ENCODE measurements at regions not wholly inside any gene's neighbourhood (a gene's known extent, or its start where the extent isn't known, plus 50 kb on each side); places are given as distances from the start of the nearest gene placed in this dataset.
A peak's percentile ranks its signal among the peaks of the same experiment; 100 is the strongest.

- no peaks in the 10 kb centered on the region for H3K27me3 ChIP-seq
- H3K4me1 ChIP-seq, result peaks cover under 1% of the 10 kb centered on the region
- no peak for TF ChIP-seq POLR2A (IDR thresholded peaks at IDR 0.05)
- no peak for TF ChIP-seq POLR2AphosphoS5 (IDR thresholded peaks at IDR 0.05)
- TF ChIP-seq, protein P1, sequence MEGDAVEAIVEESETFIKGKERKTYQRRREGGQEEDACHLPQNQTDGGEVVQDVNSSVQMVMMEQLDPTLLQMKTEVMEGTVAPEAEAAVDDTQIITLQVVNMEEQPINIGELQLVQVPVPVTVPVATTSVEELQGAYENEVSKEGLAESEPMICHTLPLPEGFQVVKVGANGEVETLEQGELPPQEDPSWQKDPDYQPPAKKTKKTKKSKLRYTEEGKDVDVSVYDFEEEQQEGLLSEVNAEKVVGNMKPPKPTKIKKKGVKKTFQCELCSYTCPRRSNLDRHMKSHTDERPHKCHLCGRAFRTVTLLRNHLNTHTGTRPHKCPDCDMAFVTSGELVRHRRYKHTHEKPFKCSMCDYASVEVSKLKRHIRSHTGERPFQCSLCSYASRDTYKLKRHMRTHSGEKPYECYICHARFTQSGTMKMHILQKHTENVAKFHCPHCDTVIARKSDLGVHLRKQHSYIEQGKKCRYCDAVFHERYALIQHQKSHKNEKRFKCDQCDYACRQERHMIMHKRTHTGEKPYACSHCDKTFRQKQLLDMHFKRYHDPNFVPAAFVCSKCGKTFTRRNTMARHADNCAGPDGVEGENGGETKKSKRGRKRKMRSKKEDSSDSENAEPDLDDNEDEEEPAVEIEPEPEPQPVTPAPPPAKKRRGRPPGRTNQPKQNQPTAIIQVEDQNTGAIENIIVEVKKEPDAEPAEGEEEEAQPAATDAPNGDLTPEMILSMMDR (IDR thresholded peaks at IDR 0.05), result no peak
- TF ChIP-seq EP300 (IDR thresholded peaks at IDR 0.05), result no peak
- H3K4me3 ChIP-seq, result no peak overlapping the region
- no peaks in the 10 kb centered on the region for H3K36me3 ChIP-seq
- WGBS, result 49% methylated on average over 6 of the region's 6 CpGs
- H3K27ac ChIP-seq, result no peak overlapping the region
- no peak for DNase-seq (ENCODE audit: low spot score in 2 of 2)
- no peaks in the 10 kb centered on the region for H3K9me3 ChIP-seq
These were observed 523.5 kb upstream of the ZEB2 start for GRCh38 chr2:145043399-145043834.

- Histone ChIP-seq H3K4me1 (peaks cover 5% of the 10 kb centered on the region), H3K4me3 (no peak overlapping the region), H3K27ac (no peak overlapping the region), H3K27me3 (no peaks in the 10 kb centered on the region), H3K9me3 (no peaks in the 10 kb centered on the region), H3K36me3 (no peaks in the 10 kb centered on the region)
- TF ChIP-seq POLR2A (IDR thresholded peaks at IDR 0.05) (no peak), POLR2AphosphoS5 (IDR thresholded peaks at IDR 0.05) (no peak), EP300 (IDR thresholded peaks at IDR 0.05) (no peak)
- TF ChIP-seq, protein P1 (IDR thresholded peaks at IDR 0.05), result no peak
- no peak for DNase-seq (ENCODE audit: low spot score in 2 of 2)
These were observed 521.8 kb upstream of the ZEB2 start for GRCh38 chr2:145041706-145042105.

- H3K36me3 ChIP-seq, result no peaks in the 10 kb centered on the region
- H3K27me3 ChIP-seq, result no peaks in the 10 kb centered on the region
- DNase-seq (ENCODE audit: low spot score in 2 of 2), result no peak
- H3K4me3 ChIP-seq, result no peak overlapping the region
- peaks cover 5% of the 10 kb centered on the region for H3K4me1 ChIP-seq
- WGBS, result 47% methylated on average over 1 of the region's 1 CpG
- no peaks in the 10 kb centered on the region for H3K9me3 ChIP-seq
- TF ChIP-seq EP300 (IDR thresholded peaks at IDR 0.05), result no peak
- no peak for TF ChIP-seq POLR2AphosphoS5 (IDR thresholded peaks at IDR 0.05)
- TF ChIP-seq POLR2A (IDR thresholded peaks at IDR 0.05), result no peak
- TF ChIP-seq, protein P1 (IDR thresholded peaks at IDR 0.05), result no peak
- no peak overlapping the region for H3K27ac ChIP-seq
These were observed 520.5 kb upstream of the ZEB2 start for GRCh38 chr2:145040433-145040832.

DNA sequence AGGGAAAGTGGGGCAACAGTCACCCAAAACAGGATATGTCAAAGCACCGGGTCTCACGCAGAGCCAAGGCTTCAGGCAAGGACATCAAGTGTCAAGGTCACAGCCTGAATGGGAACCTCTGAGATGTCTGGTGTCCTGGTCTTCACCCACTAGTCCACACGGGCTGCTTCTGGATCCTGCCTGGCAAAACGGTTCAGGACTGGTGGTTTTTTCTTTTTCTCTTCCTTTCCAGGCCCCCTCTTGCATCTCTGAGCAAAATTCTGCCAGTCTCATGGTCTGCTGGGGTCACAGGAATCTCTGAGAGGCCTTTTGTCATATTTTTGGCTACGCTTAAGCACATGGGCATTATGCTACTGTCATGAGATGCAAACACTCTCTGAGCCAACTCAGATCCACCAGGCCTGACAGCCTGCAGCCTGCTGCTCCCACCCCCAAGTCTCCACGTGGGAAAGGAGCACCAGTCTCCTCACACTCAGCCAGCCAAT lies 518.2 kb upstream of the ZEB2 start:
- TF ChIP-seq EP300 (IDR thresholded peaks at IDR 0.05) (no peak), POLR2A (IDR thresholded peaks at IDR 0.05) (no peak), POLR2AphosphoS5 (IDR thresholded peaks at IDR 0.05) (no peak)
- TF ChIP-seq, protein P1 (IDR thresholded peaks at IDR 0.05), result no peak

GRCh38 chr2:145036421-145037011 lies 516.6 kb upstream of the ZEB2 start:
- no peaks in the 10 kb centered on the region for H3K27me3 ChIP-seq
- H3K9me3 ChIP-seq, result no peaks in the 10 kb centered on the region
- peaks cover 5% of the 10 kb centered on the region for H3K4me1 ChIP-seq
- TF ChIP-seq, protein P1 (IDR thresholded peaks at IDR 0.05), result no peak
- TF ChIP-seq EP300 (IDR thresholded peaks at IDR 0.05) (no peak), POLR2AphosphoS5 (IDR thresholded peaks at IDR 0.05) (no peak)
- no peak overlapping the region for H3K4me3 ChIP-seq
- peak overlapping the region; percentile 37 for H3K27ac ChIP-seq
- no peaks in the 10 kb centered on the region for H3K36me3 ChIP-seq
- 55% methylated on average over 6 of the region's 6 CpGs for WGBS
- DNase-seq (ENCODE audit: low spot score in 2 of 2), result no peak

More for the DNA sequence above, 518.2 kb upstream of the ZEB2 start:
- Histone ChIP-seq H3K27ac (peak overlapping the region; percentile 41), H3K4me3 (no peak overlapping the region), H3K36me3 (no peaks in the 10 kb centered on the region), H3K9me3 (no peaks in the 10 kb centered on the region), H3K27me3 (no peaks in the 10 kb centered on the region), H3K4me1 (peaks cover 5% of the 10 kb centered on the region)
- 61% methylated on average over 6 of the region's 6 CpGs for WGBS
- DNase-seq (ENCODE audit: low spot score in 2 of 2), result no peak

All from suprapubic skin (tissue), 4 donors.